Gastrocnemius medialis (tissue), 4 donors: ENCODE measurements at regions not wholly inside any gene's neighbourhood (a gene's known extent, or its start where the extent isn't known, plus 50 kb on each side); places are given as distances from the start of the nearest gene placed in this dataset.

Experiments used
- POLR2A ChIP-seq, 2 donors: fragments of 450-650 bp; IDR thresholded peaks; one replicate each; pipeline ENCODE4 v1.6.1; 2017; ENCODE audit warnings: antibody characterized with exemption in 2 of 2, mild to moderate bottlenecking in 2 of 2, moderate library complexity in 2 of 2
- TF ChIP-seq, protein P1 (sequence below), 5 experiments: fragments of 450-650 bp in 3 of 5; fragments of 200-600 bp in 2 of 5; sonication (generic) in 2 of 5; IDR thresholded peaks in 4 of 5; conservative IDR thresholded peaks in 1 of 5; 1 replicate in 4 of 5; 2 replicates in 1 of 5; pipeline ENCODE4 v1.5.1; 2016 to 2019; ENCODE audit warnings: antibody characterized with exemption in 5 of 5, mild to moderate bottlenecking in 3 of 5, moderate library complexity in 3 of 5

DNA sequence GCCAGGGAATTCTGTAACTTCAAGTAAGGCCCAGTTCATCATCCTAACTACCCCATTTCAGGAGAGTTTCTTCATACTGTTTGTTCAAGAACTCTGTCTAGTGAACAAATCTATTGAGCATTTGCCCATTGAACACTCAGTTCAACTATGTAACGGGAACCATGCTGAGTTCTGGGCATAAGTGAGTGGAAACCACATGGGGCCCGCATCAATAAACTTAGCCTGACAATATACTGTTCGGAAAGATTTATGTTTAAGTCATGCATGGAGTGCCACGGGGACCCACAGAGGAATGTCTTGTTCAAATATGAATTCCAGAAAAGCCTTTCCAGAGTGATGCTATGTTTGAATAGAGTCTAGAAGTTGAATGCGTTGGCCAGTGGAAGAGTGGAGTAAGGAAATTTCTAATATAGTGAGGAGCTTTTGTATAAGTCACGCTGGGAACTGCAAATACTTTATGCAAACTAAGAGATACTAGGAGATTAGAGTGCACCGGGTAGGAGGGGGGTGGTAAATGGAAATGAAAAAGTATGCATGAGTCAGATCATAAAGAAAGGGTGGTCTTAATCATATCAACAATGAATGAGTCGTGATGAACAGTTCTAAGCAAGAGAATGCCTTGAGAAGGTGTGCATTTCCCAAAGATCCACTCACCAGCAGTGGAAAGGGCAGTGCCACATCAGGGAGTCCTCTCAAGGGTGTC is 279.8 kb downstream of the VPS13C start:
- TF ChIP-seq, protein P1, sequence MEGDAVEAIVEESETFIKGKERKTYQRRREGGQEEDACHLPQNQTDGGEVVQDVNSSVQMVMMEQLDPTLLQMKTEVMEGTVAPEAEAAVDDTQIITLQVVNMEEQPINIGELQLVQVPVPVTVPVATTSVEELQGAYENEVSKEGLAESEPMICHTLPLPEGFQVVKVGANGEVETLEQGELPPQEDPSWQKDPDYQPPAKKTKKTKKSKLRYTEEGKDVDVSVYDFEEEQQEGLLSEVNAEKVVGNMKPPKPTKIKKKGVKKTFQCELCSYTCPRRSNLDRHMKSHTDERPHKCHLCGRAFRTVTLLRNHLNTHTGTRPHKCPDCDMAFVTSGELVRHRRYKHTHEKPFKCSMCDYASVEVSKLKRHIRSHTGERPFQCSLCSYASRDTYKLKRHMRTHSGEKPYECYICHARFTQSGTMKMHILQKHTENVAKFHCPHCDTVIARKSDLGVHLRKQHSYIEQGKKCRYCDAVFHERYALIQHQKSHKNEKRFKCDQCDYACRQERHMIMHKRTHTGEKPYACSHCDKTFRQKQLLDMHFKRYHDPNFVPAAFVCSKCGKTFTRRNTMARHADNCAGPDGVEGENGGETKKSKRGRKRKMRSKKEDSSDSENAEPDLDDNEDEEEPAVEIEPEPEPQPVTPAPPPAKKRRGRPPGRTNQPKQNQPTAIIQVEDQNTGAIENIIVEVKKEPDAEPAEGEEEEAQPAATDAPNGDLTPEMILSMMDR (IDR thresholded peaks at IDR 0.05 in 4 of 5, conservative IDR thresholded peaks at IDR 0.05 in 1 of 5), result no peak
- TF ChIP-seq POLR2A (IDR thresholded peaks at IDR 0.05), result no peak
